ENCODE measurements at regions not wholly inside any gene's neighbourhood (a gene's known extent, or its start where the extent isn't known, plus 50 kb on each side); places are given as distances from the start of the nearest gene placed in this dataset.
"Not testable (repeated sequence)": the region's sequence is repeated elsewhere in the genome, so short reads cannot be mapped to it uniquely, and the experiment has no call there.

- DNase-seq (ENCODE audit: low read depth in 2 of 2) = no peak
Observed at GRCh38 chr6:16949716-16950115, 152.1 kb upstream of the STMND1 start.

- no peak for DNase-seq (ENCODE audit: low read depth in 2 of 2)
Observed at GRCh38 chr6:16948396-16948795, 153.5 kb upstream of the STMND1 start.

GRCh38 chr6:16947375-16948015 is 154.4 kb upstream of the STMND1 start:
- no peak for DNase-seq (ENCODE audit: low read depth in 2 of 2)

GRCh38 chr6:16944596-16944995 is 157.3 kb upstream of the STMND1 start:
- no peak for DNase-seq (ENCODE audit: low read depth in 2 of 2)

GRCh38 chr6:16939839-16940238 is 162.0 kb upstream of the STMND1 start:
- DNase-seq (ENCODE audit: low read depth in 2 of 2) = no peak

GRCh38 chr6:16939351-16939750 is 162.5 kb upstream of the STMND1 start:
- no peak for DNase-seq (ENCODE audit: low read depth in 2 of 2)

- DNase-seq (ENCODE audit: low read depth in 2 of 2) = no peak
Observed at GRCh38 chr6:16936893-16937292, 165.0 kb upstream of the STMND1 start.

GRCh38 chr6:16933961-16934360 is 167.9 kb upstream of the STMND1 start:
- DNase-seq (ENCODE audit: low read depth in 2 of 2) = no peak

GRCh38 chr6:16933532-16933931 is 168.3 kb upstream of the STMND1 start:
- no peak for DNase-seq (ENCODE audit: low read depth in 2 of 2)

- no peak for DNase-seq (ENCODE audit: low read depth in 2 of 2)
Observed at GRCh38 chr6:16932920-16933319, 168.9 kb upstream of the STMND1 start.

- DNase-seq (ENCODE audit: low read depth in 2 of 2) = not testable (repeated sequence)
Observed at GRCh38 chr6:16931079-16931478, 169.8 kb upstream of the ATXN1 start.

- no peak for DNase-seq (ENCODE audit: low read depth in 2 of 2)
Observed at GRCh38 chr6:16930432-16930831, 169.2 kb upstream of the ATXN1 start.

- DNase-seq (ENCODE audit: low read depth in 2 of 2) = no peak
Observed at GRCh38 chr6:16929809-16930208, 168.5 kb upstream of the ATXN1 start.

GRCh38 chr6:16928387-16928786 is 167.1 kb upstream of the ATXN1 start:
- DNase-seq (ENCODE audit: low read depth in 2 of 2) = no peak

GRCh38 chr6:16927205-16927604 is 165.9 kb upstream of the ATXN1 start:
- no peak for DNase-seq (ENCODE audit: low read depth in 2 of 2)

GRCh38 chr6:16925461-16925860 is 164.2 kb upstream of the ATXN1 start:
- DNase-seq (ENCODE audit: low read depth in 2 of 2) = no peak

GRCh38 chr6:16922282-16922681 is 161.0 kb upstream of the ATXN1 start:
- no peak for DNase-seq (ENCODE audit: low read depth in 2 of 2)

- no peak for DNase-seq (ENCODE audit: low read depth in 2 of 2)
Observed at GRCh38 chr6:16921399-16922110, 160.3 kb upstream of the ATXN1 start.

- no peak for DNase-seq (ENCODE audit: low read depth in 2 of 2)
Observed at GRCh38 chr6:16918586-16918985, 157.3 kb upstream of the ATXN1 start.

- DNase-seq (ENCODE audit: low read depth in 2 of 2) = no peak
Observed at GRCh38 chr6:16914184-16914583, 152.9 kb upstream of the ATXN1 start.

- DNase-seq (ENCODE audit: low read depth in 2 of 2) = no peak
Observed at GRCh38 chr6:16912756-16913155, 151.5 kb upstream of the ATXN1 start.

GRCh38 chr6:16911088-16911487 is 149.8 kb upstream of the ATXN1 start:
- no peak for DNase-seq (ENCODE audit: low read depth in 2 of 2)

GRCh38 chr6:16909658-16910360 is 148.5 kb upstream of the ATXN1 start:
- no peak for DNase-seq (ENCODE audit: low read depth in 2 of 2)

All from stimulated activated CD4-positive, alpha-beta T cell treated with anti-CD3 and anti-CD28 coated beads, Interleukin-1b, Interleukin-23, amount 100 ng/mL, for 1 hour (primary cell).